GM19395 (cell line): ENCODE measurements at regions not wholly inside any gene's neighbourhood (a gene's known extent, or its start where the extent isn't known, plus 50 kb on each side); places are given as distances from the start of the nearest gene placed in this dataset.

ENCODE experiments used
- ATAC-seq: cut with Tn5 transposase; IDR thresholded peaks from one replicate; pipeline ENCODE4 v1.9.1; 2021; ENCODE audit warnings: mild to moderate bottlenecking, moderate library complexity; ENCODE audit not compliant: unreplicated experiment

DNA sequence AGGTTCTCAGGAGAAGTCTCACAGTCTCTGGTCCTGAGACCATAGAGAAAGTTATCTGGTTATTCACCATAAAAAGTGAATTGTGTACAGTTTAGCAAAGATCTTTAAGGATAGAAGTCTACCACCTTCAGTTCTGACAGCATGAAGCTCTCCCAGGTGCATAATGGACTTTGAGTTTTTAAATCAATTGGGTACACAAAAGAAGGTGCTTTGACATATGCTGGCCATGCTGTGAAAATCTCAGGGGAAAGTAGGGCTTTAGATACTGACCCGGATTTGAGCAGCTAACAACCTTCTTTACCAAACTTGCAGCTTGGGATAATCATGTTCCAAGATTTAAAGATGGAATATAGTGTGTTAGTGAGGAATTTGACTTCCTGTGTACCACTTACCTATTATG, 264.2 kb downstream of the ZSWIM6 start:
- no peak for ATAC-seq

DNA sequence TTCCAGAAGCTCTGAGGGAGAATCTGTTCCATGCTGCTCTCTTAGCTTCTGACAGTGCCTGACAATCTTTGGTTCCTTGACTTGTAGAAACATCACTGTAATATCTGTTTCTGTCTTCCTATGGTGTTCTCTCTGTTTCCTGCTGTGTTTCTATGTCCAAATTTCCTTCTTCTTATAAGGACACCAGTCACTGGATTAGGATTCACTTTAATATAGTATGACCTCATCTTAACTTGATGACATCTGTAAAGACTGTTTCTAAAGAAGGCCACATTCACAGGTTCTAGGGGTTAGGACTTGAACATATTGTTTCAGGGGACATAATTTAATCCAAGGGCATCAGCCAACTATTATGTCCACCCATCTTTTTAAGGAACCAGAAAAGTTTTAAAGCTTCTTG, 265.6 kb downstream of the ZSWIM6 start:
- no peak for ATAC-seq

DNA sequence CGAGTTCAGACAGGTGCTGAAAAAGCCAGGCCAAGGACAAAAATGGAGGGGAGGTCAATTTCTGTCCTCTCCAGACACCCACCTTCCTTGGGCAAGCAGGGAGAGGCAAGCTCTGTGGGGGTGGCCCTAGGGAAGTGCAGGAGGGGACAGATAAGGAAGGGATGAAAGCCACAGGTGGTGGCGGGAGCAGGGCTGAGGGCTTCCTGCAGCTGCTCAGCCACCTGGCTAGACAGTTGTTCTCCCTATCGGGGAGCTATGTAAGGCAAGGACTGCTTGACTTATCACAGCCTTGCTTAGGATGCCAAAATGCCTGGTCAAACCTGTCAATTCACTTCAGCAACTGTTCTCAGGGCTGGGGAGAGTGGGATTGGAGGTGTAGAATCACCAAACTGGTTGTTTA, 266.1 kb downstream of the ZSWIM6 start:
- ATAC-seq, result no peak

DNA sequence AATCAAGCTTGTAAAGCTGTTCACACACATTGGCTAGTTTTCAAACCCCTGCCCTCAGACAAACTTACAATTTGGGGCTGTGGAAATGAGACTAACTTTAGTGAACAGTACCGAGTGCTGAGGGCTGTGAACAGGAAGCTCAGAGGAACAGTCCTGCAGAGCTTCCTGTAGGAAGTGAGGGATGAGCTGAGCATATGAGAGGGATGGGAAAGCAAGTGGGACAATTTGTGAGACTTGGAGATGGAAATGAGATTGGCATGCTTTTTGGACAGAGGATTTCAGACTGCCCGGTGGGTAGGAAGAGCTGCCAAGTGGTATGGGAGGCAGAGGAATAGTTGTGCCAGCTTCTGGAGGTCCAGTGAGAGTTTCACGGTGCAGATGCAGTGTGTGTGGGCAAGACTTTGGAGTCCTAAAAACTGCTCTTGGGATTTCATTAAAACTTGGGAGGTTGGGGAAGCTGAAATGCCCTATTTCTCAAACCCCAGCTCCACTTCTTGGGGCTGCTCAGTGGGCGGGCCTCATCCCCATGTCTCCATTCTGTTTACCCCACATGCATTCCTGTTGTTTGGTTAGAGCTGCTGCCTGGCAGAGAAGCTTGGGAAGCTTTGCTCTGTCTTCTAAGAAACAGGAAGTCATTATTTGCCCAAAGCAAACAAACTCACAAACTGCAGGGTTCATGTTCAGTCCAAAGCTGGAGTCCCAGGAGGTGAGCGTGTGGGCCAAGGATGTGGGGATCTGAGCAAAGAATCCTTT, 267.5 kb downstream of the ZSWIM6 start:
- no peak for ATAC-seq

DNA sequence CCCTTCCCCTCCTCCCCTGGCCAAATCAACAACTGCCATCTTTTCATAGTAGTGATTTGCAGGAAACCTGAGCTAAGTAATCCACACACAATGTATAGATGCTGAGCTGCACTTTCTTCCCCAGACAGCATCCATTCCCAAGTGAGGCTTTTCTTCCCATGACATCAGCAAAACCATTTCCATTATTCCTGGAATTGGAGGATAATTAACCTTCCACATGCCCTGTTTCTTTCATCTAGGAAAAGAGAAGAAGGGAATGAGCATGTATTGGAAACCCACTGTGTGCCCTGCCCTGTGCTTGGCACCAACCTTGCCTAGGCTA, 268.0 kb downstream of the ZSWIM6 start:
- ATAC-seq, result no peak

DNA sequence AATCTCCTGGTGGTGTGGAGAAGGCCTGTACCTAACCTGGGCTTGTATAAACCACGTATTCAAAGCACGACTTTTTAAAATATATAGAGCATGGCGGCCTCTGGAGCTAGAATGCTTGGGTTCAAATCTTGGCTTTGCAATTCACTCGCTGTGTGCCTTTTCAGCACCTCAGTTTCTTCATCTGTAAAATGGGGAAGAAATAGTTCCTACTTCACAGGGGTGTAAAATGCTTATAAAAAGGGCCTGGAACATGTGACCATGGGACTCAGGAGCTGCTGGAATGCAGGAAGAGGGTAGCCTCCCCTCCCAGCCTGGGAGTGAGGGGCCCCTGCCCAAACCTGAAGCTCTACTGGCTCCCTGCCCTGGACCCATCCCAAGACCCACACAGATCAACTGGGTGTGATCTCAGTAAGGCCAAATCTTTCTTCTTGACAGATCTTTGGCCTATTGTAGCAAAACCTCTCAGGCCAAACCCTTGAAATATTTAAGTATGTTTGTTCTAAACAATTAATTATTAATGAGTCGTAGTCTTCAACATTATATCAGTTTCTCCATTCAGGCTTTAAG, 269.0 kb downstream of the ZSWIM6 start:
- no peak for ATAC-seq

DNA sequence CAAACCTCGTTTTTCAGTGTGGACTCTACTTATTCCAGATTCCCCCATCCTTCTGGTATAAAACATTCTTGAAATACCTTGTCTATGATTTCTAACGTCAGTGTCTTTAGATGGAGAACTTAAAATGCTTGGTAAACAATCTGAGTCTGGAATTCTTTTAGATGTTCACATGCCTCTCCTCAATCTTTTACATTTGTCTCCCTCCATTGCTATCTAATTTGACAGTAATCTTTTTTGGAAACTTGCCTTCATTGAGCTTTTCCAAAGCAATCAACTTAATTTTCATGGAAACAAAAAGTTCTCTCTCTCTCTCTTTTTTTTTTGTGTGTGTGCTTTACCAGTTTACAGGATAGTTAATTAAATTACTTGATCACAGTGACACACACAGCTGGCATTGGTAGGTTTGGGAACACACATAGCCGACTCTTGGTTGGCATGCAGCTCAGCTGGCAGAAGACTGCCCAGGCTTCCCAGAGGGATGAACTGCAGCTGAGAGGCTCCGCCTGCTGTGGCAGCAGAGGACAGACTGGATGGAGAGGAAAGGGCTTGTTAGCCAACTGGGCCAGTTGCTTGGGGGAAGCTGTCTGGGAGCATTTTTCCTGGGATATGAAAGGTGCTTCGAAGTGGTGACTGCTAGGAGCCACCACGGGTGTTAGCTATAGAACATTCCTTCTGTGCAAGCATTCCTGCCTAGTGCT, 271.3 kb downstream of the ZSWIM6 start:
- ATAC-seq, result no peak

DNA sequence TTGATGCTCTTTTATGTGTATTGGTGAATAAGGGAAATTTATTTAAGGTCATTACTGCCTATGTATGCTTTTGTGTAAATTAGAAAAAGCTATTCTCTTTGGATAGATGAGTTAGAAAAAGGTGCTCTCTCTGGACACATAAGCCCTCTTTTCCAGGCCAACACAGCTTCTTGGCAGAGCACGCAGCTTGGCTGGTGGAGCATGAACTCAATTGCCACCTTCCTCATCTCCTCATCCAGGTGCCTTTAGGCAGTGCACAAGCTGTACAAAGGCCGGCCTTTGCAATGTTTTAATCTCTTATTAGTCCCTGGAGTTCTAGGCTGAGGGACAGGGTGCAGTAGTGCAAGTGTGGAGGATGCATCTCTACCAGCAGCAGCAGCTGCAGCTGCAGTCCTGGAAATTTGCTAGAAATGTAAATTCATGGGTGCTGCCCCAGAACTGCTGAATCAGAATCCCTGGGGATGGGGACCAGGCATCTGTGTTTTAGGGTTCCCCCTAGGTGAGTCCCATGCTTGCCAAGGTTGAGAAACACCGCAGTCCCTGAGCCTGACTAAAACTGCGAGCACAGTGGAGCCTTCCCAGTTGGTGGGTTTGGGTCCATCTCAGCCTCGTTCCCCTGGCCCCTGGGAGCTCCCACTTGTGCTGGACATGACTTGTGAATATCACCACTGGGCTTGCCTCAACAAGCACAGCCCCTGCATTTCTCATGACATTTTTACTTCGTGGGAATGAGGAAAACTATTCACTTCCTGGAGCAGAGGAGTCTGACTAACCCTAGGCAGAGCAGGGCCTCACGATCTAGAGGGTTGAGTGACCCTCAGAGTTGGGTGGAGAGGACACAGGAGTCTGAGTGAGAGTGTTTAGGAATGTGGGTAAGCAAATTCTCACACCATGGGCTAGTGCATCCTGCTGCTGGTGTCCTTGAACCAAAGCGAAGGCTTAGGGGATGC, 272.3 kb downstream of the ZSWIM6 start:
- ATAC-seq, result no peak

DNA sequence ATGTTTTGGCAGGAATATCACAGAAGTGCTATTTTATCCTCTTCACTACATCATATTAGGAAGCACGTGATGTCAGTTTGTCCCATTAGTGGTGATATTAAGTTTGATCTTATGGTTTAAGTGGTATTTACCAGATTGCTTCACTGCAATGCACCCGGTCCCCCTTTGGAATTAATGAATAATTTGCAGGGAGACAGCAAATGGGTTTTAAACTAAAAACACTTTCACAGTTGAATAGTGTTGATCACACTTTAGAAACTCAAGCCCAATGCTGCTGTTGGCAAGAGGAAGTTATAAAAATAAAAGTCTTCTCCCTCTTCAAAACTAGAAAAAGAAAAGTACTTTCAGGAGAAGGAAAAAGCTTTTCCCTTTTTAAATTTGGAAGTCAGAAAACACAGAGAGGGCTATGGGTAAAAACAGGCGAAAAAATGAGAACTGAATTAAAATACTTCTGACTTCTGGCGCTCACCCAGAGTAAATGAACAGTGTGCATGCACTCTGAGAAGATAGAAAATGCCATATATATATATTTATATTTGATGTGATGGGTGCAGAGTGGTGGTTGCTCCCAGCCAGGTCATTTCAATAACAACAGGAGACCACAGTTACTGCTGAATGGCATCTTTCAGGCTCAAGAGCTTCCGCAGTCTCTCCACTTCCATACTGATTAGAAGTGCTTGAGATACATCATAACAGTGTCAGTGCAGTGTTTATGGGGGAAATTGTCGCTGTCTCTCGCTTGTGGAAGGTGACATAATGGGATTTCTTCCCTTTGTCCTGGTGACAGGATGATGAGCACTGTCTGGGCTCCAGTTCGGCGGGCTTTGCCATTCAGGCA, 278.0 kb downstream of the ZSWIM6 start:
- no peak for ATAC-seq

DNA sequence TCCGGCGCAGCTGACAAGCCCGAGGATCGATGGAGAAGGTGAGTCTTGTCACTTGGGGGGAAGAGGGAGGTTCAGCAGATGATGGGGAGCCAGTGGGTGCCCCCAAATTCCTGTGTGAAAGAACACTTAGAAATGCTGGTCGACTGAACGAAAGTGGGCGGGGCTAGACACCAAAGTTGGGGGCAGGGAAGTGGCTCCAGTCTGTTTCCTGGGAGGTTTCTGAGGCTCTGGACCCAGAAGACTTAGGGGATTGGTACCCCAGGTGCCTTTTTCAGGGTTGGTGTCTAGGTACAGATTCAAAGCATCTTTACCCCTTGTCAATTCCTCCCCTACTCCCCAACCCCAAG, 278.6 kb downstream of the ZSWIM6 start:
- no peak for ATAC-seq

DNA sequence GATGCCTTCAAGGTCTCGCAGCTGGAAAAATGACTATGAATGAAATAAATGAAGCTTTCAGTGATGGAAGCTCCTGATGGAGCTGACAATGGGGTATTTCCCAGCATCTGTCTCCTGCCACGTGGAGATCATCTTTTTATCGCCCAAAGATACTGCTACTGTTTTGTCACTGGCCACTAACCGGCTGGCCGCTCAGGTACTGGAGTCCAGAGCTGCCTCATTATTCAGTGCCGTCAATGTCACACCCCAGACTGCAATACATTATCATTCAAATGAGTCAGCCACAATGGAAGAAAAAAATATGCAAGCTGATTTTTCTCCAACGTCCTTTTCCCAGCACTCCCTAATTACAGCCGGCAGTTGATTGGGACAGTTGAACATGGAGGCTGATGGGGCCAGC, 280.4 kb downstream of the ZSWIM6 start:
- ATAC-seq, result no peak

DNA sequence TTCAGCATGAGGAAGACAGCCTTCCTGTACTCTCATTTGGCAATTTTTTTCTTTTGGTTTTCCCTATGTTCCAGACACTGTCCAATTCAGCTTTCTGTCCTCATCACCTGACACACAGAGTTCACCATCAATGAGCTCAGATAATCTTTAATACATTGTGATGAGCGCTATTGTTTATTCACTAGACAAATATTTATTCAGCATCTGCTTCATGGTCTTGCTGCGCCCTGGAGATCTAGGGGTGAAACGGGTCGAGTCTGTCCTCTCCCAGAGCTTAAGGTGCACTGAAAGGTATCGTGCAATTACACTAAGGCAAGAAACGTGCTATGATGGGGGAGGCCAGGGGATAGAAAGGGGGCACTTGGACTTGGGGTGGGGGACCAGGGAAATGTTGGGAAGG, 281.6 kb downstream of the ZSWIM6 start:
- no peak for ATAC-seq

DNA sequence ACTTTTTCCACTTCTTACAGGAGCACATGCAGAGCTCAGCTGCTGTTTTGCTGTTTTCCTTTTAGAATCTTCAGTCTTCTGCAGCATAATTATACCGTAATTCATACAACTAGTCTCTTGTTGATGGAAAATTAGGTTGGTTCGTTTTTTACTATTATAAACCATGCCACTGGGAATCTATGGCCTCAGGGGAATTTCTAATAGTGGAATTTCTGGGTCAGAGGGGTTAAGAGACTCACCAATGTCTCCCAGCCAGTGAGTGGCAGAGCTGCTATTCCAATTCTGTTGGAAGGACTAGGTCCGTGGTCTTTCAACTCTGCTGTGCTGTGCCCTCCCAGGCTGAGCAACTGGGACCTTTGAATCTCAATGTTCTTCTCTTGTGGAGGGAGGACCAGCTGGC, 282.5 kb downstream of the ZSWIM6 start:
- ATAC-seq, result no peak

DNA sequence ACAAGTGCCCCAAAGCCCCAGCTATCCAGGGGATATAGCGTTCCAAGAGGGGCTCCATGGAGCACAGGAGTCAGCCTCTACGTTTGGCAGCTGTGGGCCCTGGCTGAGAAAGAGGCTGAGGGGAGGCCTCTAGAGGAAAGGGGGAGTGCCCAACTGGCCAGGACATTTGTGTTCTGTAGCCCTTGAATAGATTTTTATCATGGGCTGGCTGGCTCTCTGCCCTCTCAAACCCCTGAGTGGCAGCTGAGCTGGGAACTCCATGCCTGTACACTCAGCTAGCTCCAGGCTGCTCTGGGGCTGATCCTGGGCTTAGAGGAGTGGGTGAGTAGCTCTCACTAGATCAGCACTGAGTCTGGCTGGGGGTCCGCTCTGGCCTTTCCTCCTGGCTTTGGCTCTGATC, 285.0 kb downstream of the ZSWIM6 start:
- ATAC-seq, result no peak

DNA sequence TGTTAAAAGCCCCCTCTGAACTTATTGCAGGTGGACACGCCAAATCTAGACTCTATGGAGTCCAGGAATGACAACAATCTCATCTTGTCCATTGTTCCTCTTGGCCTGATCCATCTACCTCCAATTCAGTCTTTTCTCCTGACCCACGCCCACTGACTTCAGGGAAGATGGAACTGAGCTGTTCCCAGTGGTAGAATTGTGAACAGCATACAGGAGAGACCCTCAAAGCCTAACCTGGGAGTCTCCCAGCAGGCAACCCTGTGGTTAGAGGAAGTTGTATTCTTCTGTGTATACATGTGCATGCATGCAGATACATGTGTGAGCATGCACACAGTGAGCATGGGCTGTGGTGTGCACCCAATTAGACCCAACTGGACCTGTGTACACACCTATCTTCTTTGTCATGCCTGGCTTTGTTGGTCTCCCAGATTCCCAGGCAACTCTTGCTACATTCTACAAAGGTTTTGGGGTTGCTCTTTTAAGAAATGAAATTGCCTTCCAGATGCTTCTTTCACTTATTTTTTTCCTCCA, 286.0 kb downstream of the ZSWIM6 start:
- no peak for ATAC-seq

DNA sequence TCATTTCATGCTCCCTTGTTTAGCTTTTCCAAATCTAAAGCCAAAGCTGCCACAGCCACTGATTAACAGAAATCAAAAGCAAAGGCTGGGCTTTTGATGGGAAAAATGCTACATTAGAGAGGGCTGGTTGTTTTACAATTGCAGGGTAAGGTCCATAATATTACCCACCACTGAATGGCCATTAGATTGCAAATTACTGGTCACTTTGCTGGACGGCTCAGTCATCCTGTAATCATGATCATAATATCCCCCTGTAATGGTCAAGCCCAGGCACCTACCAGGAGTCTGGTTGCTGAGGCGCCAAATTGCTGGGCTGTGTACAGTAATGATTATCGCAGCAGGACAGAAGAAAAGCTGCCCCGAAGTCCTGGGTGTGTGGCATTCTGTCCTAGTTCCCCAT, 286.5 kb downstream of the ZSWIM6 start:
- ATAC-seq, result no peak

DNA sequence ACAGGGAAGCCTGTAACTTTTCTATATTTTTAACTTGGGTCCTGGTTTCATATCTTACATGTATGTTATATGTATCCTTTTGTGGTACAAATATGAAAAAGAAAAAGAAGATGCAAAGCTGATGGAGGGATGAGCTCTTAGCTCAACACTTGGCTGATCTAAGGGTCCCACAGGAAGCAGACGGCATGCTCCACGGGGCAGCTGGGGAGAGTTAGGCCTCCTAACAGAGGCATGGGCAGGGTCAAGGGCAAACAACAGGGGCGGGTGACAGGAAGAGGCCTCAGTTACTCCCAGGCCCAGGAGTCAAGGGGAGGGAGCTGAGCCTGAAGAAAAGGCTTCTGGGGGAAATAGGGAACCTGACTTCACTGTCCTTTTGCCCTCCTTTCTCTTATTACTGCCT, 287.2 kb downstream of the ZSWIM6 start:
- no peak for ATAC-seq

DNA sequence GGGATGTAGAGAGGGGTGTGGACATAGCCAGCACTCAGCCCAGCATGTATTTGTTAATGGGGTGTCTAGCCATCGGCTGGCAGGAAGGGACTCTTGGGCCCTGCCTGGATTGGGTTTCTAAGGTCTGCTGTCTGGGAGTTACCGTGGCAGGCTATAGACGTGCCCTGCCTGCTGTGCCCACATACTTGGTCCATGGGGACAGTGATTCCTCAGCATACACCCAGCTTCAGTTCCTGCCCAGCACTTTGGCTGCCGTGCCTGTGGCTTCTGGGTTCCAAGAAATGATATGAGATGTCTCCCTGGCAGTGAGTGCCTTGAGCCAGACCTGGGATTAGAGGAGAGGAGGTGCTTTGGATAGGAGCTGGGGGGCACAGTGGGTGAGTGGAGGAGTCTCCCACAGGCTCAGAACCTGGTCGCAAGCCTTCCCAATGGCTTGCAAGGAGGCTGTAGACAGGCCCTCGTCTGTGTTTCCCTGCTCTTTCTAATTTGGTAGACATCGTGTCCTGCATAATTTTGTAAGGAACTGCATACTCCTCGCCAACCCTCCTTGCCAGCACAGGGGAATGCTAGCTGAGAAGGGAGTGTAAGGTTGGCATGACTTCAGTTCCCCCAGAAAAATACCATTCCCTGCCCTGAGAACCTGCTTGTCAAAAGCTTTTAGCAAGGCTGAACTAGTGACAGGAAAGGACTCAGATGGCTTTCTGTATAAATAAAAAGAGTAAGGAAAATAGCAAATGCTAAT, 287.9 kb downstream of the ZSWIM6 start:
- ATAC-seq, result no peak

DNA sequence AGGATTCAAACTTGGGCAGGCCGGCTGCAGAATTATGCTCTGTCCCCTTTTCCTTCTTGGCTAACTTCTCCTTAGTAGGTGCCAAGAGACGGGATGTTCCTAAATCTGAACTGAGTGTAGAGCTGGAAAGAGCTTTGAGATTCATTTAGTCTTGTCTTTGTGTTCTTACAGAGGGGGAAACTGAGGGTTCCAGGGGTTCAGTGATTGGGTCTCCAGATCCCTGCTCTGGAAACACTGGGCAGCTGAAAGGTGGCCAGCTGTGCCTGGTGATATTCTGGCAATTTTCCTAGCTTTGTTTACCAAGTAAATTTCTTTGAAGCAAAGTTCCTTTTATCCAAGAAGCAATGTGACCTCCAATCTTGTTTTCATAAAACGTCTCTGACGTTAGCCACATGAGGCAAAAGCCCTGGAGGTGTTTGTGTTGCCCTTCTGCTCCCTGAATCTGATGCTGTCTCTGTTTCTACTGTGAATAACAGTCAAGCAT, 288.7 kb downstream of the ZSWIM6 start:
- ATAC-seq, result no peak
